HFFc6 (cell line): ENCODE measurements at regions not wholly inside any gene's neighbourhood (a gene's known extent, or its start where the extent isn't known, plus 50 kb on each side); places are given as distances from the start of the nearest gene placed in this dataset.

Experiments
- DNase-seq: peaks from one replicate; pipeline ENCODE4 v3.0.0-alpha.2; 2018
- H3K27ac Mint-ChIP-seq: 2 replicates; pipeline ENCODE4 v1.8.0; 2020; ENCODE audit warnings: mild to moderate bottlenecking, mixed read lengths
- H3K27me3 Mint-ChIP-seq: 2 replicates; pipeline ENCODE4 v1.8.0; 2021; ENCODE audit warnings: mild to moderate bottlenecking, moderate library complexity, mixed read lengths; ENCODE audit not compliant: insufficient read depth
- H3K36me3 Mint-ChIP-seq: 2 replicates; pipeline ENCODE4 v1.8.0; 2021; ENCODE audit warnings: low read depth, mixed read lengths
- H3K4me1 Mint-ChIP-seq: 2 replicates; pipeline ENCODE4 v1.8.0; 2020; ENCODE audit warnings: low read depth, mixed read lengths
- H3K4me3 Mint-ChIP-seq: 2 replicates; pipeline ENCODE4 v1.8.0; 2020; ENCODE audit warnings: mild to moderate bottlenecking, moderate library complexity, mixed read lengths
- H3K9me3 Mint-ChIP-seq: 2 replicates; pipeline ENCODE4 v1.8.0; 2020; ENCODE audit warnings: mild to moderate bottlenecking, mixed read lengths
- TF ChIP-seq, protein P1 (sequence below): fragments of 200-600 bp; sonication (generic); IDR thresholded peaks from 2 replicates; pipeline ENCODE4 v1.5.0; 2021; ENCODE audit warnings: antibody characterized with exemption, mild to moderate bottlenecking

DNA sequence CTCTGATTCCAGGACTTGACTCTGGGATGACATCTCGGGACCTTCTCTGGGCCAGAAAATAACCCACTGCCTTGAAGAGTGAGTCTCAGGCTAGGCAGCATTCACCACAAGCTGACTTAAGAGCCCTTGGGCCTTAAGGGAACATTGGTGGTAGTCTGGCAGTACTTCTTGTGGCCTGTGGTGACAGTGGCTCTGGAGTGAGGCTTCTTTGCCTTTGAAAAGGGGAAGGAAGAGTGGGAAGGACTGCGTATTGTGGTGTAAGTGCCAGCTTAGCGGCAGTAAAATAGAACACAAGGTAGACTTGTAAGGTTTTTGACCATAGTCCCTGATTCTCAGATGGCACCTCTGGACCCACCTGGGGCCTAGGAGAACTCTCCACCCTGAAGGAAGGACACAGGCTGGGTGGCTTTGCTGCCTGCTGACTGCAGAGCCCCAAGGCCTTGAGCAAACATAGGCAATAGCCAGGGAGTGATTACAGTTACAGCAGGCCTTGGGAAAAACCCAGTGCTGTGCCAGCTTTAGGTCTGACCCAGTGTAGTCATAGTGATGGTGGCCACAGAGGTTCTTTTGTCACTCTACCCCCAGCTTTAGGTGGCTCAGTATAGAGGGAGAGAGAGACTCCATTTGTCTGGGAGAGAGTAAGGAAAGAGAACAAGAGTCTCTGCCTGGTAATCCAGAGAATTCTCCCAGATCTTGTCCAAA, 483.9 kb downstream of the SH2D4B start:
- DNase-seq, result no peak
- TF ChIP-seq, protein P1, sequence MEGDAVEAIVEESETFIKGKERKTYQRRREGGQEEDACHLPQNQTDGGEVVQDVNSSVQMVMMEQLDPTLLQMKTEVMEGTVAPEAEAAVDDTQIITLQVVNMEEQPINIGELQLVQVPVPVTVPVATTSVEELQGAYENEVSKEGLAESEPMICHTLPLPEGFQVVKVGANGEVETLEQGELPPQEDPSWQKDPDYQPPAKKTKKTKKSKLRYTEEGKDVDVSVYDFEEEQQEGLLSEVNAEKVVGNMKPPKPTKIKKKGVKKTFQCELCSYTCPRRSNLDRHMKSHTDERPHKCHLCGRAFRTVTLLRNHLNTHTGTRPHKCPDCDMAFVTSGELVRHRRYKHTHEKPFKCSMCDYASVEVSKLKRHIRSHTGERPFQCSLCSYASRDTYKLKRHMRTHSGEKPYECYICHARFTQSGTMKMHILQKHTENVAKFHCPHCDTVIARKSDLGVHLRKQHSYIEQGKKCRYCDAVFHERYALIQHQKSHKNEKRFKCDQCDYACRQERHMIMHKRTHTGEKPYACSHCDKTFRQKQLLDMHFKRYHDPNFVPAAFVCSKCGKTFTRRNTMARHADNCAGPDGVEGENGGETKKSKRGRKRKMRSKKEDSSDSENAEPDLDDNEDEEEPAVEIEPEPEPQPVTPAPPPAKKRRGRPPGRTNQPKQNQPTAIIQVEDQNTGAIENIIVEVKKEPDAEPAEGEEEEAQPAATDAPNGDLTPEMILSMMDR, result no peak
- H3K4me1 Mint-ChIP-seq, result no peaks in the 10 kb centered on the region
- H3K27ac Mint-ChIP-seq, result no peak overlapping the region
- no peaks in the 10 kb centered on the region; the same call in 1 of the 2 replicates for H3K27me3 Mint-ChIP-seq
- no peaks in the 10 kb centered on the region for H3K36me3 Mint-ChIP-seq
- no peak overlapping the region for H3K4me3 Mint-ChIP-seq
- H3K9me3 Mint-ChIP-seq, result peaks cover 2% of the 10 kb centered on the region

DNA sequence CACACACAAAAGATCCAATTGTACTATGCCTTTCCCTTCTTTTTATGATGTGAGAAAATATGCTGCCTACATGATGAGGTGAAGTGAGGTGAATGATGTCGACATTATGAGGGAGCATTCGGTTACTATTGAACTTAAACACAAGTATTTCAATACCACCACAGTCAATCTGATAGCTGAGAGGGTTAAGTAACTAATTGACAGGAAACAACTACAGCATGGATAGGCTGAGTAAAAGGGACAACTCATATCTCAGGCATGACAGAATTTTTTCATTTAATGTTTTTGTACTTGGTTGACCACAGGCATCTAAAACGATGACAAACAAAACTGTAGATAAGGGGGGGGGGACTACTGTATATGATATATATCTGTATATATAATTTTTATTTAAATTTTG, 488.9 kb downstream of the SH2D4B start:
- TF ChIP-seq, protein P1, result no peak
- no peak for DNase-seq

DNA sequence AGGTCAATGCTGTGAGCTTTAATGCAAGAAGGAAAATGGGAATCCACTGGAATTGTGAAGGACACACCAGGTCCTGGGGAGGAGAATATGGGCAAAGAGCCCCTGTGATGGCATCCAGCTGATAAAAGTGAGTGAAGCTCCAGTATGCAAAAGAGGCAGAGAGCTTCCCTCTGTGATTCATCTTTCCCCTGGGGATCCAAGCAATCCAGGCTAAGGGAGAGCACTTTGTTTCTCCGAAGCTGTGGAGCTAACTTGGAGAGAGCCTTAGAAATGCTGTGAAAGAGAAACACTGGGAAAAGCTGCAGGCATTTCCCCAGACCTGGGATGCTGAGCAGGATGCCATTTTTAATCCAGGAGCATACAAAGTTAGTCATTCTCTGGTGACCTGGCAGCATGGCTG, 489.5 kb downstream of the SH2D4B start:
- H3K36me3 Mint-ChIP-seq, result no peaks in the 10 kb centered on the region
- TF ChIP-seq, protein P1, result no peak

More for the DNA sequence above, 488.9 kb downstream of the SH2D4B start:
- Mint-ChIP-seq H3K9me3 (peaks cover 35% of the 10 kb centered on the region), H3K4me1 (no peaks in the 10 kb centered on the region), H3K27ac (no peak overlapping the region), H3K27me3 (no peaks in the 10 kb centered on the region; the same call in 1 of the 2 replicates), H3K4me3 (no peak overlapping the region), H3K36me3 (no peaks in the 10 kb centered on the region)

DNA sequence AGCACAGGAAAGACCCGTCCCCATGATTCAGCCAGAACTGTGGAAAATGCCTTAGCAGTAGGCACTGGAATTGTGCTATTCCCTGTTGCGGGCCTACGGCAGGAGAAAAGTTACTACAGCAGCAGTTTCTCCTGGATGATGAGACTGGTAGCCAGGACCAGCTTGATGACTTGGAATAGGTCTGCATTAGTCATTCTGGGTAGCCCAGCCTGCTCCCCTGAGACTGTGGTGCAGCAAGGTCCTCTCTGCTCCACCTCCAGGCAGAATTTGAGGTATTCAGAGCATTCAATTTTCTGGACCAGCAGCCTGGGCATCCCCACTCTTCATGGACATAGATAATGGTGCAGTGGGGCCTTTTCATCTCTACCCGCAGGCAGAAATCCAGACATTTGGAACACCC, 490.0 kb downstream of the SH2D4B start:
- Mint-ChIP-seq H3K36me3 (no peaks in the 10 kb centered on the region), H3K9me3 (peaks cover 46% of the 10 kb centered on the region), H3K27ac (no peak overlapping the region)

More for the DNA sequence above, 489.5 kb downstream of the SH2D4B start:
- Mint-ChIP-seq H3K4me3 (no peak overlapping the region), H3K27me3 (no peaks in the 10 kb centered on the region; the same call in 1 of the 2 replicates), H3K4me1 (no peaks in the 10 kb centered on the region), H3K9me3 (peaks cover 41% of the 10 kb centered on the region), H3K27ac (no peak overlapping the region)
- DNase-seq, result no peak

DNA sequence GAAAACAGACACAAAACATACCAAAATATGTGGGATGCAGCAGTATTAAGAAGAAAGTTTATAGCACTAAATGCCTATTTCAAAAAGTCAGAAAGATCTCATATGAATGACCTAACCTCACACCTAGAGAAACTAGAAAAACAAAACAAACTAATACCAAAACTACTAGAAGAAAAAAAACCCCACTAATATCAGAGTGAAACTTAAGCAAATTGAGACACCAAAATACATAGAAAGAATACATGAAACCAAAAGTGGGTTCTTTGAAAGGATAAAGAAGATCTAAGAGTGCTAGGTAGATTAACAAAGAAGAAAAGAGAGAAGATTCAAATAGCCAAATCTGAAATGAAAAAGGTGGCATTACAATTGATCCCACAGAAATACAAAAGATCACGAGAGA, 494.1 kb downstream of the SH2D4B start:
- no peaks in the 10 kb centered on the region for H3K27me3 Mint-ChIP-seq
- H3K36me3 Mint-ChIP-seq, result peaks cover 9% of the 10 kb centered on the region
- no peaks in the 10 kb centered on the region for H3K4me1 Mint-ChIP-seq
- H3K9me3 Mint-ChIP-seq, result peaks cover 78% of the 10 kb centered on the region
- no peak overlapping the region for H3K27ac Mint-ChIP-seq
- H3K4me3 Mint-ChIP-seq, result no peak overlapping the region
- no peak for DNase-seq
- TF ChIP-seq, protein P1, result no peak

More for the DNA sequence above, 490.0 kb downstream of the SH2D4B start:
- TF ChIP-seq, protein P1, result no peak
- Mint-ChIP-seq H3K4me1 (no peaks in the 10 kb centered on the region), H3K27me3 (no peaks in the 10 kb centered on the region; the same call in 1 of the 2 replicates), H3K4me3 (no peak overlapping the region)
- DNase-seq, result no peak
